HL-60 (cell line): ENCODE measurements at regions not wholly inside any gene's neighbourhood (a gene's known extent, or its start where the extent isn't known, plus 50 kb on each side); places are given as distances from the start of the nearest gene placed in this dataset.

Source experiments
- CTCF ChIP-seq: IDR thresholded peaks from one replicate; pipeline ENCODE4 v1.5.1; 2011; ENCODE audit warnings: low read length, control low read depth, inconsistent platforms; ENCODE audit not compliant: insufficient read depth
- GABPA ChIP-seq: IDR thresholded peaks from 2 replicates; pipeline ENCODE4 v1.6.1; 2012; ENCODE audit warnings: low read depth
- POLR2AphosphoS5 ChIP-seq: IDR thresholded peaks from 2 replicates; pipeline ENCODE4 v1.6.1; 2012; ENCODE audit warnings: low read depth
- REST ChIP-seq: IDR thresholded peaks from 2 replicates; pipeline ENCODE4 v1.6.1; 2012; ENCODE audit warnings: low read depth; ENCODE audit not compliant: insufficient replicate concordance

- TF ChIP-seq CTCF (no peak), POLR2AphosphoS5 (no peak), REST (no peak), GABPA (no peak)
Measured at GRCh38 chr14:95437715-95438114, 78.7 kb downstream of the SYNE3 start.
